ENCODE measurements at regions not wholly inside any gene's neighbourhood (a gene's known extent, or its start where the extent isn't known, plus 50 kb on each side); places are given as distances from the start of the nearest gene placed in this dataset.

GRCh38 chr3:34405159-34405558 is 606.7 kb downstream of the PDCD6IP start:
- Histone ChIP-seq H3K4me2 (ENCODE audit: low read depth, low read length, poor library complexity, severe bottlenecking) (no peak overlapping the region), H3F3A (ENCODE audit: insufficient read depth) (no peaks in the 10 kb centered on the region), H3K9me2 (replicated peaks; ENCODE audit: insufficient read depth, low read length) (no peaks in the 10 kb centered on the region), H3K79me2 (ENCODE audit: insufficient read depth, low read length) (no peaks in the 10 kb centered on the region), H3K27me3 (ENCODE audit: low read length) (no peaks in the 10 kb centered on the region), H3K9me3 (ENCODE audit: insufficient read depth, low read length) (no peaks in the 10 kb centered on the region; the same call in 1 of the 2 replicates), H2AFZ (ENCODE audit: low read depth, low read length, severe bottlenecking) (no peak overlapping the region), H3K9ac (ENCODE audit: low read length) (no peak overlapping the region), H3K4me3 (ENCODE audit: insufficient read depth, low read length, poor library complexity, severe bottlenecking) (no peak overlapping the region), H3K27ac (ENCODE audit: low read depth, low read length) (no peak overlapping the region), H3K36me3 (ENCODE audit: low read length) (no peaks in the 10 kb centered on the region), H4K20me1 (ENCODE audit: low read depth, low read length) (no peaks in the 10 kb centered on the region)
- no peak for TF ChIP-seq EZH2phosphoT487 (conservative IDR thresholded peaks at IDR 0.05; ENCODE audit: low read length)
- no peak for TF ChIP-seq CTCF (IDR thresholded peaks at IDR 0.05; ENCODE audit: insufficient read depth, low read length, poor library complexity, severe bottlenecking)

GRCh38 chr3:34407281-34407680 is 608.9 kb downstream of the PDCD6IP start:
- no peaks in the 10 kb centered on the region for H3F3A ChIP-seq (ENCODE audit: insufficient read depth)
- H3K9me2 ChIP-seq (replicated peaks; ENCODE audit: insufficient read depth, low read length) = no peaks in the 10 kb centered on the region
- no peaks in the 10 kb centered on the region for H4K20me1 ChIP-seq (ENCODE audit: low read depth, low read length)
- no peaks in the 10 kb centered on the region for H3K9me3 ChIP-seq (ENCODE audit: insufficient read depth, low read length)
- H3K27ac ChIP-seq (ENCODE audit: low read depth, low read length) = no peak overlapping the region
- no peak overlapping the region for H2AFZ ChIP-seq (ENCODE audit: low read depth, low read length, severe bottlenecking)
- no peak overlapping the region for H3K9ac ChIP-seq (ENCODE audit: low read length)
- H3K4me2 ChIP-seq (ENCODE audit: low read depth, low read length, poor library complexity, severe bottlenecking) = no peak overlapping the region
- H3K79me2 ChIP-seq (ENCODE audit: insufficient read depth, low read length) = no peaks in the 10 kb centered on the region
- no peak overlapping the region for H3K4me3 ChIP-seq (ENCODE audit: insufficient read depth, low read length, poor library complexity, severe bottlenecking)
- no peaks in the 10 kb centered on the region for H3K27me3 ChIP-seq (ENCODE audit: low read length)
- TF ChIP-seq EZH2phosphoT487 (conservative IDR thresholded peaks at IDR 0.05; ENCODE audit: low read length) = no peak
- no peak for TF ChIP-seq CTCF (IDR thresholded peaks at IDR 0.05; ENCODE audit: insufficient read depth, low read length, poor library complexity, severe bottlenecking)
- no peaks in the 10 kb centered on the region for H3K36me3 ChIP-seq (ENCODE audit: low read length)

DNA sequence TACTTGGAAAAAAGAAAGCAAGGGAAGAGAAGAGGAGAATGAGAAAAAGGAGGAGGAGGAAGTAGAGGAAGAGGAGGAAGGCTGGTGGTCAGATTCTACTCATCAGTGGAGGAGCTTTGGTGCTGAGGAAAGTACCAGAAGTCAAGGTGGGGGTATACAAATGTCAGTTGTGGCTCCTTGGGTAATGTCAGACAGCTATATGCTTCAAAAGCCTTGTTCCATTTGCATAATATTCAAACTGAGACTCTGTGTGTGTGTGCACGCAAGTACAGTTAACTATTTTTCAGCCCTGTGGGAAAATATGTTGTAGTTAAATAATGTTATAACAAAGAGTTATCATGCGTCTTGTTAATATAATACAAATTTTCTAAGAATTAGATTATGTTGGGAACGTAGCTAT is 609.7 kb downstream of the PDCD6IP start:
- no peaks in the 10 kb centered on the region for H3K79me2 ChIP-seq (ENCODE audit: insufficient read depth, low read length)
- no peaks in the 10 kb centered on the region for H3K27me3 ChIP-seq (ENCODE audit: low read length)

More for the DNA sequence above, 609.7 kb downstream of the PDCD6IP start:
- Histone ChIP-seq H3K36me3 (ENCODE audit: low read length) (no peaks in the 10 kb centered on the region), H2AFZ (ENCODE audit: low read depth, low read length, severe bottlenecking) (no peak overlapping the region), H3K9me2 (replicated peaks; ENCODE audit: insufficient read depth, low read length) (no peaks in the 10 kb centered on the region), H4K20me1 (ENCODE audit: low read depth, low read length) (no peaks in the 10 kb centered on the region), H3K4me3 (ENCODE audit: insufficient read depth, low read length, poor library complexity, severe bottlenecking) (no peak overlapping the region), H3K27ac (ENCODE audit: low read depth, low read length) (no peak overlapping the region), H3F3A (ENCODE audit: insufficient read depth) (no peaks in the 10 kb centered on the region), H3K9me3 (ENCODE audit: insufficient read depth, low read length) (no peaks in the 10 kb centered on the region), H3K9ac (ENCODE audit: low read length) (no peak overlapping the region), H3K4me2 (ENCODE audit: low read depth, low read length, poor library complexity, severe bottlenecking) (no peak overlapping the region)
- no peak for TF ChIP-seq CTCF (IDR thresholded peaks at IDR 0.05; ENCODE audit: insufficient read depth, low read length, poor library complexity, severe bottlenecking)
- TF ChIP-seq EZH2phosphoT487 (conservative IDR thresholded peaks at IDR 0.05; ENCODE audit: low read length) = no peak
